A673 (cell line): ENCODE measurements at regions not wholly inside any gene's neighbourhood (a gene's known extent, or its start where the extent isn't known, plus 50 kb on each side); places are given as distances from the start of the nearest gene placed in this dataset.

Experiments
- BruUV-seq: library from RNA; stranded (reverse); fragments of 400-500 nt; replicated peaks from 2 replicates; lab custom pipeline; 2021; lab: Mats Ljungman, UMichigan
- CTCF ChIA-PET: fragments of 300-600 bp; sonication (Branson Sonifier 250); formaldehyde crosslinking; loops from one replicate; lab custom pipeline; 2022; ENCODE audit warnings: antibody characterized with exemption; lab: Charles Lee
- POLR2A ChIA-PET: fragments of 300-600 bp; sonication (Branson Sonifier 250); formaldehyde crosslinking; loops from one replicate; lab custom pipeline; 2022; ENCODE audit warnings: antibody characterized with exemption; ENCODE audit not compliant: low non-redundant PET; lab: Charles Lee
- DNase-seq: peaks from one replicate; pipeline ENCODE4 v3.0.0-alpha.2; 2015; ENCODE audit warnings: low spot score
- H3K27ac ChIP-seq: fragments of 200-600 bp; sonication (generic); 2 replicates; pipeline ENCODE4 v1.5.1; 2016; ENCODE audit warnings: mixed run types, low read depth, mild to moderate bottlenecking, mixed read lengths, antibody characterized with exemption, low read length; ENCODE audit not compliant: poor library complexity, severe bottlenecking
- H3K27me3 ChIP-seq: fragments of 200-600 bp; sonication (generic); replicated peaks from 2 replicates; pipeline ENCODE4 v1.6.1; 2017; ENCODE audit warnings: mixed run types, low read depth, mild to moderate bottlenecking, mixed read lengths, antibody characterized with exemption, low read length; ENCODE audit not compliant: insufficient read depth, poor library complexity
- H3K36me3 ChIP-seq: fragments of 200-600 bp; sonication (generic); 2 replicates; pipeline ENCODE4 v1.6.1; 2016; ENCODE audit warnings: mixed run types, mild to moderate bottlenecking, mixed read lengths, antibody characterized with exemption, low read length; ENCODE audit not compliant: insufficient read depth, poor library complexity, severe bottlenecking
- H3K4me1 ChIP-seq: fragments of 200-600 bp; sonication (generic); 2 replicates; pipeline ENCODE4 v1.6.1; 2017; ENCODE audit warnings: mixed run types, mild to moderate bottlenecking, mixed read lengths, antibody characterized with exemption, low read length; ENCODE audit not compliant: insufficient read depth, poor library complexity, severe bottlenecking
- H3K4me3 ChIP-seq: fragments of 200-600 bp; sonication (generic); 2 replicates; pipeline ENCODE4 v1.5.1; 2016; ENCODE audit warnings: low read depth, mixed run types, mild to moderate bottlenecking, mixed read lengths, low read length; ENCODE audit not compliant: poor library complexity, severe bottlenecking
- H3K9me3 ChIP-seq: fragments of 200-600 bp; sonication (generic); 2 replicates; pipeline ENCODE4 v1.6.1; 2016; ENCODE audit warnings: mixed run types, low read depth, mild to moderate bottlenecking, mixed read lengths, antibody characterized with exemption, low read length; ENCODE audit not compliant: poor library complexity, severe bottlenecking
- CTCF ChIP-seq: fragments of 300-800, 200-600 bp; sonication (generic); conservative IDR thresholded peaks from 2 replicates; pipeline ENCODE4 v1.5.1; 2017; ENCODE audit warnings: low read depth, mild to moderate bottlenecking, antibody characterized with exemption, low read length, moderate library complexity, mixed read lengths
- EZH2 ChIP-seq: fragments of 200-600 bp; sonication (generic); IDR thresholded peaks from 2 replicates; pipeline ENCODE4 v1.6.1; 2017; ENCODE audit warnings: borderline replicate concordance, low read depth, mild to moderate bottlenecking, mixed read lengths, antibody characterized with exemption, low read length; ENCODE audit not compliant: poor library complexity, severe bottlenecking
- intact Hi-C: fragments of 100-400 bp; cut with micrococcal nuclease; formaldehyde crosslinking; loops from one replicate; pipeline ENCODE4 v1.10.0; 2022; ENCODE audit not compliant: unreplicated experiment

DNA sequence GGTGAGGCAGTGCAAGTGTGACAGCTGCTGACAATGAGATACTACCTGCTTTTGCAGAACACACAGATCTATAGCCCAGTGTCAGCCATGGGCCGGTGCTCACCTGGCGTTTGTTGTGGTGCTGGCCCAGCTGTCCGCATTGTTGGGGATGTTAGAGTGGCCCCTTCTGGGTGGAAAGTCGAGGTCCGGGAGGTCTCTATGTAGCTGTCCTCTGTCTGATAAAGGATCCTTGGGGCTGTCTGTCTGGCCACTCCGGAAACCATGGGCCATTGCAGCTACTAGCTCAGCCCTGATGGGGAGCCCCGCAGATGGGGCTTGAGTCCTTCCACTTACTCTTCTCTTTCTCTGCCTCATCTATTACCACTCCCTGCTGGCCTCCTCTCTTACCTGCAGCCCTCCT is 181.5 kb upstream of the TSHZ3 start:
- peaks cover 4% of the 10 kb centered on the region for H3K9me3 ChIP-seq
- H3K27me3 ChIP-seq: no peaks in the 10 kb centered on the region
- CTCF ChIA-PET: no interaction called here
- no peak for DNase-seq
- POLR2A ChIA-PET: no interaction called here
- no TSS peak for BruUV-seq
- intact Hi-C loops: no loop called here
- H3K36me3 ChIP-seq: no peaks in the 10 kb centered on the region
- H3K27ac ChIP-seq: no peak overlapping the region
- H3K4me3 ChIP-seq: no peak overlapping the region
- no peaks in the 10 kb centered on the region for H3K4me1 ChIP-seq
- TF ChIP-seq EZH2 (no peak), CTCF (no peak)

GRCh38 chr19:31531326-31531725 is 182.1 kb upstream of the TSHZ3 start:
- POLR2A ChIA-PET: no interaction called here
- intact Hi-C loops: no loop called here
- TF ChIP-seq EZH2 (no peak), CTCF (no peak)
- CTCF ChIA-PET: no interaction called here
- Histone ChIP-seq H3K9me3 (no peaks in the 10 kb centered on the region), H3K4me1 (no peaks in the 10 kb centered on the region), H3K27ac (no peak overlapping the region), H3K27me3 (no peaks in the 10 kb centered on the region), H3K36me3 (no peaks in the 10 kb centered on the region), H3K4me3 (no peak overlapping the region)
- no peak for DNase-seq
- no TSS peak for BruUV-seq

DNA sequence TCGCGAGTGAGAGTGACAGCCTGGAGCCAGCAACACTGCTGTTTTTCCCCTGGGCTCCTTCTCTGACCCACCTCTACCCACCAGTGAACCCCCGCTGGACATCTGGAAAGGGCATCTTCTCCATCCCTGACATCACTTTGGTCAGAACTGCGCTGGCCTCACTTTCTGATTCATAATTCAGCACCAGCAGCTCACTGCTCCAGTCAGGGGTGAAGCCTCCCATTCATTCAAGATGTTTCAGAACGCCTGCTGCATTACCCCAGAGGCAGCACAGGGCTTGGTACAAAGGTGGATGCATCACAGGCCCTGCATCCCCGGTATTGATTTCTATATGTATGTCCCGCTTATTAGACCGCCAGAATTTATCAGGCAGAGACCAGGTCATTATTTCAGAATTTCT is 182.8 kb upstream of the TSHZ3 start:
- no TSS peak for BruUV-seq
- no peaks in the 10 kb centered on the region for H3K27me3 ChIP-seq
- ChIA-PET POLR2A (no interaction called here), CTCF (no interaction called here)
- H3K36me3 ChIP-seq: no peaks in the 10 kb centered on the region
- H3K9me3 ChIP-seq: no peaks in the 10 kb centered on the region
- intact Hi-C loops: no loop called here
- DNase-seq: no peak
- no peak overlapping the region for H3K27ac ChIP-seq
- no peak for TF ChIP-seq EZH2
- no peak for TF ChIP-seq CTCF
- no peak overlapping the region for H3K4me3 ChIP-seq
- no peaks in the 10 kb centered on the region for H3K4me1 ChIP-seq
